GM23338 (cell line): ENCODE measurements at regions not wholly inside any gene's neighbourhood (a gene's known extent, or its start where the extent isn't known, plus 50 kb on each side); places are given as distances from the start of the nearest gene placed in this dataset.

Source experiments
- CREB1 ChIP-seq: fragments of 250-450 bp; sonication (Bioruptor Pico); IDR thresholded peaks from 2 replicates; pipeline ENCODE4 v1.5.0; 2020; ENCODE audit warnings: low read depth, mild to moderate bottlenecking, moderate library complexity
- CTCF ChIP-seq, 2 experiments: fragments of 200-600 bp in 1 of 2; sonication (generic) in 1 of 2; conservative IDR thresholded peaks; 2 replicates each; pipeline versions ENCODE4 v1.5.1 to v1.6.1; 2016 to 2017; ENCODE audit warnings: antibody characterized with exemption in 2 of 2, low read depth in 2 of 2, mild to moderate bottlenecking in 2 of 2, moderate library complexity in 1 of 2
- ETS1 ChIP-seq: IDR thresholded peaks from 2 replicates; pipeline ENCODE4 v1.6.1; 2016; ENCODE audit warnings: antibody characterized with exemption
- EZH2 ChIP-seq: fragments of 200-600 bp; sonication (generic); IDR thresholded peaks from one replicate; pipeline ENCODE4 v1.8.0; 2017; ENCODE audit warnings: antibody characterized with exemption, mild to moderate bottlenecking, low read depth; ENCODE audit not compliant: unreplicated experiment
- EZH2phosphoT487 ChIP-seq: fragments of 200-600 bp; sonication (generic); IDR thresholded peaks from one replicate; pipeline ENCODE4 v1.8.1; 2018; ENCODE audit warnings: antibody characterized with exemption; ENCODE audit not compliant: unreplicated experiment
- JUNB ChIP-seq: IDR thresholded peaks from one replicate; pipeline ENCODE4 v1.6.1; 2016; ENCODE audit warnings: antibody characterized with exemption; ENCODE audit not compliant: unreplicated experiment
- POLR2AphosphoS5 ChIP-seq: IDR thresholded peaks from 2 replicates; pipeline ENCODE4 v1.6.1; 2016; ENCODE audit warnings: antibody characterized with exemption, low read depth
- ZNF331 ChIP-seq: fragments of 250-450 bp; sonication (Bioruptor Pico); IDR thresholded peaks from 2 replicates; pipeline ENCODE4 v1.5.0; 2020; ENCODE audit warnings: low read depth, mild to moderate bottlenecking, moderate library complexity
- TF ChIP-seq, protein P1 (sequence below): IDR thresholded peaks from one replicate; pipeline ENCODE4 v1.6.1; 2018; ENCODE audit warnings: antibody characterized with exemption; ENCODE audit not compliant: unreplicated experiment

DNA sequence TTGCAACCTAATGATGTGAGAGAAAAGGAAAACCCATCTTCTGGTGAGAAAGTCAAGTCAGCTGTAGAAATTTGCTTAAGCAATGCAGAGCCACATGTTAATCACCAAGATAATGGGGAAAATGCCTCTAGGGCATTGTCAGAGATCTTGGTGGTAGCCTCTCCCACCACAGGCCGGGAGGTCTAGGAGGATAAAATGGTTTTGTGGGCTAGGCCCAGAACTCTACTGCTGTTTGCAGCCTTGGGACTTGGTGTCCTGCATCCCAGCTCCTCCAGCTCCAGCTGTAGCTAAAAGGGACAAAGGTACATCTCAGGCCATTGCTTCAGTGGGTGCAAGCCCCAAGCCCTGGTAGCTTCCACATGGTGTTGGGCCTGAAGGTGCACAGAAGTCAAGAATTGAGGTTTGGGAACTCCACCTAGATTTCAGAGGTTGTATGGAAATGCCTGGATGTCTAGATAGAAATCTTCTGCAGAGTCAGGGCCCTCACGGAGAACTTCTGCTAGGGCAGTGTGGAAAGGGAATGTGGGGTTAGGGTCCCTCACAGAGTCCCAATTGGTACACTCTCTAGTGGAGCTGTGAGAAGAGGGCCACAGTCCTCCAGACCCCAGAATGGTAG, 382.2 kb upstream of the KLHL1 start:
- TF ChIP-seq CTCF (conservative IDR thresholded peaks at IDR 0.05; ENCODE audit: low read depth in 2 of 2) (no peak), EZH2 (no peak), POLR2AphosphoS5 (no peak), ZNF331 (CRISPR knock-in tag) (no peak), JUNB (no peak), CREB1 (no peak), ETS1 (no peak), EZH2phosphoT487 (no peak)
- TF ChIP-seq, protein P1, sequence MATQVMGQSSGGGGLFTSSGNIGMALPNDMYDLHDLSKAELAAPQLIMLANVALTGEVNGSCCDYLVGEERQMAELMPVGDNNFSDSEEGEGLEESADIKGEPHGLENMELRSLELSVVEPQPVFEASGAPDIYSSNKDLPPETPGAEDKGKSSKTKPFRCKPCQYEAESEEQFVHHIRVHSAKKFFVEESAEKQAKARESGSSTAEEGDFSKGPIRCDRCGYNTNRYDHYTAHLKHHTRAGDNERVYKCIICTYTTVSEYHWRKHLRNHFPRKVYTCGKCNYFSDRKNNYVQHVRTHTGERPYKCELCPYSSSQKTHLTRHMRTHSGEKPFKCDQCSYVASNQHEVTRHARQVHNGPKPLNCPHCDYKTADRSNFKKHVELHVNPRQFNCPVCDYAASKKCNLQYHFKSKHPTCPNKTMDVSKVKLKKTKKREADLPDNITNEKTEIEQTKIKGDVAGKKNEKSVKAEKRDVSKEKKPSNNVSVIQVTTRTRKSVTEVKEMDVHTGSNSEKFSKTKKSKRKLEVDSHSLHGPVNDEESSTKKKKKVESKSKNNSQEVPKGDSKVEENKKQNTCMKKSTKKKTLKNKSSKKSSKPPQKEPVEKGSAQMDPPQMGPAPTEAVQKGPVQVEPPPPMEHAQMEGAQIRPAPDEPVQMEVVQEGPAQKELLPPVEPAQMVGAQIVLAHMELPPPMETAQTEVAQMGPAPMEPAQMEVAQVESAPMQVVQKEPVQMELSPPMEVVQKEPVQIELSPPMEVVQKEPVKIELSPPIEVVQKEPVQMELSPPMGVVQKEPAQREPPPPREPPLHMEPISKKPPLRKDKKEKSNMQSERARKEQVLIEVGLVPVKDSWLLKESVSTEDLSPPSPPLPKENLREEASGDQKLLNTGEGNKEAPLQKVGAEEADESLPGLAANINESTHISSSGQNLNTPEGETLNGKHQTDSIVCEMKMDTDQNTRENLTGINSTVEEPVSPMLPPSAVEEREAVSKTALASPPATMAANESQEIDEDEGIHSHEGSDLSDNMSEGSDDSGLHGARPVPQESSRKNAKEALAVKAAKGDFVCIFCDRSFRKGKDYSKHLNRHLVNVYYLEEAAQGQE, result no peak
